DMS153 (cell line): ENCODE measurements at regions not wholly inside any gene's neighbourhood (a gene's known extent, or its start where the extent isn't known, plus 50 kb on each side); places are given as distances from the start of the nearest gene placed in this dataset.
"Not testable (repeated sequence)": the region's sequence is repeated elsewhere in the genome, so short reads cannot be mapped to it uniquely, and the experiment has no call there.

Source experiments
- DNase-seq: peaks from one replicate; lab custom pipeline; 2025; lab: John Stamatoyannopoulos, UW

- DNase-seq = no peak
These were observed 115.2 kb upstream of the OTUD4 start for GRCh38 chr4:145295547-145295946.

- no peak for DNase-seq
These were observed 114.7 kb upstream of the OTUD4 start for GRCh38 chr4:145295122-145295521.

- no peak for DNase-seq
These were observed 113.3 kb upstream of the OTUD4 start for GRCh38 chr4:145293658-145294057.

- DNase-seq = no peak
These were observed 110.6 kb upstream of the OTUD4 start for GRCh38 chr4:145290955-145291354.

DNA sequence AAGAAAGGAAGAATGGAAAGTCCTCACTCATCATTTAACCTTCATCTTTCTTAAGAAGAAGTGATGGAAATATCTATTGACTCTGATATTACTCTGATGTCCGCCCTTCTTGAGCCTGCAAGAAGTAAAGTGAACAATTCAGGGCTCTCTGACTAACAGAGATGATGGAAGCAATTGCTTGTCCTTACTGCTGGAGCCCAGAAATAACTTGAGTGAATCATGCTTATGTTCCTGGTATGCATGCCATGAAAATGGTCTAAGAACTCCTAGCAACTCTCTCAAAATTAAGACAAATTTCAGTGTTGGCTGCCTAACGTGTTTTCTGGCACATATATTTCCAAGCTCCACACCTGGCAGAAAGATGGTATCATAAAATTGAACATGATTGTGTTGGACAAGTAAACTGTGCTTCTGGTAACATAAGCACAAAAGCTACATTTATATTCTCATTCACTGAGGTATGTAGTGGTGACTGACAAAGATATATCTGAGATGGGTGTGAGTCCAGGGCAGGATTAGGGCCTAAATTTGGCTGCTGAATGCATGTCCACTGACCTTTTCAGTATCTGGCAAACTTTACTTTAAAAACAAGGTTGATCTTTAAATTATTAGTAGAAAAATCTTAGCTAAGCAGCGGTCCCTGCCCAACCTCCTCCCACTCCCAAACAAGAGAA is 109.2 kb upstream of the OTUD4 start:
- no peak for DNase-seq

DNA sequence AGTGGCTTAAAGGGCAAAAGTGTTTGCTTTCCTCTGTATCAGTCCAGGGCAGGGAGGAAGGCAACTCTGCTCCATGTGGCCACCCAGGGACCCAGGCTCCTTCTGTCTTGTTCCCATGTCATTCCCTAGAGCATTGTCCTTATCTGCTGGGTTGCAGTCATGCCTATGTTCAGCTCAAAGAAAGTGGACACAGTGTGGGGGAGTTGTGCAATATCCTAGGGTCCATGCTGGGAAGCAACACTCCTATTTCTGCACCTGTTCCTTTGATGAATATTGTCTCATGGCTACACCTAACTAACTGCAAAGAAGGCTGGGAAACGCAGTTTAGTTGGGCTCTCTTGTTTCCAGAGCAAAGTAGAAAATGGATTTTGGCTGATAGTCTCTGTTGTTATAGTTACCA is 107.0 kb upstream of the OTUD4 start:
- no peak for DNase-seq

DNA sequence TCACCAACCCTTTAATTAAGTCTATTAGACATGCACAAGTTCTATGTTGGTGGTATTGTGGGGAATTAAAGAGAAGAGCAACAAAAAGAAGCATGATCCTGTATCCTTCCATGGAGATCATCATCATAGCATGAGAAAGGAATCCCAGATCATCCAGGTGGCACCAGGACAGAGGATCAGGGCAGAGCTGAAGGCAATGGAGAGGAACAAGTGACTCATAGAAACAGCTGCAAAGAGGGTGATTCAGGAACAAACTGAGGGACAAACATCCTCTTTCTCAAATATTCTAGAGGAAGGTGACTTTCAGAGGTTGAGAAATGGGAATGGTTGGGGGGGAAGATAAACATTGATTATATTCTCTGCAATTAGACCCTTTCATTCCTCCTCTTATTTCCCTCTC is 105.5 kb upstream of the OTUD4 start:
- no peak for DNase-seq

DNA sequence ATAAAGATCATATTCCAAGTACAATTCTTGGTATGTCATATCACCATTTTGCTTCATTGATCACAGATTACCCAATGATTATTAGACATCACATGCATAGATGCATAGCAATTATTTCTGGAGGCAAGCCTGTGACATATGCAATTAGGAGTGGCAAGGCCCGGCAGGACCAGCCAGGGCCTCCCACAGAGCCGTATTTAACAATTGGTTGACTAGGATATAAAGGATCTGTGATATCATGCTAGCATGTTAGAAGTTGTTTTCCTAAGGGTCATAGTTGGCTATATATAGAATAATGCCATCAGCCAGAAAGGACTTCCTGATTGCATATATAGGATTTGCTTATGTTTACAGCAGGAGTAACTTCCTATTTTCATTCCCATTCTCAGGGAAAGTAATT is 103.5 kb upstream of the OTUD4 start:
- no peak for DNase-seq

DNA sequence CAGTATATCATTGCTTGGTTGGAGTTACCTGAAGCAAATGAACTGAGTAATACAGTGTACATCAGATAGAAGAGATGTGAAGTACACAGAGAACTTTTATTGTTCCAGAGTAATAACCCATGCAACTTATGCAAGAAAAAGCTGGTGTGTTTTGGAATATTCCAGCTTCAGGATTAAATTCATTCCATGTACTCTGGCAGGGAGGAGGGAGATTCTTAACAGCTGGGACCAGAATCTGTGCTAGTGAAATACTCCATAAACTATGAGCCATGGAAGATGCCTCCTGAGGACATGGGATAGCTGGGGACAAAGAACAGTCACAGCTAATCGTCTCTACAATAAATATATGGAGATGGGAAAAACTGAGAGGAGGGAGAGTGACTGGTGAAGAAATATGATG is 101.6 kb upstream of the OTUD4 start:
- no peak for DNase-seq

DNA sequence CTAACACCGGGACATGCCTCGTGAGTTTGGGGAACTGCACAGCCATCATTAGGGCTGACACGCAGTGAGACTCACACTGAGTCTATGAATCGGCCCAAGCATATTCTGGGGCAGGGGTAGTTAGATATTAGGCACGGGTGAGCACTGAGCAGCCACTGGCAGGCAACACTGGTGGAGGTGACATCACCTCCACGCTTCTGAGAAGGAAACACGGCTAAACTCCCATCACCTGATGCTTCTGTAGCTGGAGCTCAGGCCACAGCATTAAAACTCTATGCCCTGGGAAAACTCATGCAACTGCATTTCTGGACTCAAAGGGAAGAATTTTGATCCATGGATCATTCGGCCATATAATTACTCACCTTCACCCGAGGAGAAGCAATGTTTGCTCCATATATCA is 100.8 kb upstream of the OTUD4 start:
- no peak for DNase-seq

DNA sequence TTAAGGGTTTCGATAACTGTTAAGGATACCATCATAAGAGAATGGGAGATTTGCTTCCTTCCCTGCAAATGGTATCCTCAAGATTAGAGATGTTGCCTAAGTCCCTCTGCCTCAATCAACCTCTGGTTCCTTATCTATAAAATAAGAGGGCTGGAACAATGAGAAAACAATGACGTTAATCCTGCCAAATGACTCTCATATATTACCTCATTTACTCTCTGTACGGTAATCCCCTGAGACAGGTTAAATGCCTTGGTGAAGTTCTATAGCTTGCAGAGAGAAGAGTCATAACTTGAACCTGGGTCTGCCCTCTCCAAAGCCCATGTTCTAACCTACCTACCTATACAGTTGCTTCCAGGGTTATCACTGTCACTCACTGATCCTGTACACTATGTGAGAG is 100.2 kb upstream of the OTUD4 start:
- no peak for DNase-seq

DNA sequence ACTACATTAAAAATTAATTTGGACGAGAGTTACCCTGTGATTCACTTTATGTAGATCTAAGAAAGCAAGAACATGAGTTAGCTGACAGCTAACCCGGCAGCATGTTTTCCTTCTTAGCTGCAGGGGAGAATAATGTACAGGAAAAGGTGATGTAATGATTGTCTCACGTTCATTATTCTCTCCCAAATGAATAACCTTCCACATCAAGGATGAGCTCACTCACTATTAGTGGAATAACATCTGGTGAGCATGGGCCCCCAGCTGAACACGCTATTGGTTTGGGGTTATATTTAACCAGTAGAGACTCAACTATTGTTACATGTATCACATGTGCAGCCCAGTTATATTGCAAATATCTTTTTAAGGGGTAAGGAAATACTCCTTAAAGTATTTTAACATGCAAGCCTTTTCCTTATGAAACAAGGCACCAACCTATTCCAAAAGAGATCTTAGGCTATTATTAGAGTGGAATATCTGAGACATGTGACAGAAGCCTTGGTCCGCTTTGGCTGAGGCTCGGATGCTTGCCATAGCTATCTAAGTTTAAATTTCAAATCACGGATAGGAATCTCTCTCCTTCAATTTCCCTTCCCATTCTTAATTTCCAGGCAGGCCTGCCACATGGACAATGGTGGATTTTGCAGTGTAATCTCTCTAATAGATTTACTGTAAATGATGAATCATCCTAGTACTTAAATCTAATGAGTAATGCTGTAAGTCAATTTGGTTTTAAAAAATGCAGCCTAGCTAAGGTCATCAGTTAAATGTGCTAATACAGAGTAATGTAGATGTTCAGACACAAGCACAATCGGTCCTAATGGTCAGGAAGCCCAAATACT is 99.0 kb upstream of the OTUD4 start:
- no peak for DNase-seq

DNA sequence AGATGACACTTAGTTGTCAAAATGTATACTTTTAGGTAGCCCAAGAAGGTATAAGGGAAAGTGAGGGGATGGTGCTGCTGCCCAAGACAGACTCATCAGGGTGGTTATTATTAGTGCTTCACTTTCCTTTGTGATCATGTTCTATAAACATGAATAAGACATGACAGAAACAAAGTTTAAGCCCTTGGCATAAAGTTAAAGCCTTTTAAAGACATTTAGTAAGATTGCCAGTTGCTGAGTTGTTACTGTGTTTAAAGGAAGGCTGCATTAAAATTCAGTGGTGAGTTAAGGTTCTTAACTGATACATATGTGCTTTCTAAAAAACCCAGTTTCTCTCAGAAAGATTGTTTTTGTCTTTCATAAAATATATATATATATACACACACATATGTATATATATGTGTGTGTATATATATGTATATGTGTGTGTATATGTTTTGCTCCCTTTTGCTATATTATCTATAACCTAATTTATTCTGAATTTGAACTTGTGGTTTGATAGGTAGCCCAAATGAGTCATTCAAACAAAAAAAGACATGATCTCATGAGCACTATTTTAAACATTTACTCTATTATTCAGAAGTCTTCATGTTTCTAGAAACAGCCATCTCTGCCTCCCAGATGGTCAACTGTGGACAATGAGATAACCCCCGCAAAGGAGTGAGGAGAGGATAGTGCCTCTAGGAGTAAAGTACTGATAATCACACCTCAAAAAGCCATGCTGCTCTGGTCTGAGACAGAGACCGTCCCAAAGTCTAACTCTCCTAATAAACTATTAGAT is 98.1 kb upstream of the OTUD4 start:
- no peak for DNase-seq

- DNase-seq = no peak
These were observed 96.6 kb upstream of the OTUD4 start for GRCh38 chr4:145277011-145277410.

GRCh38 chr4:145276050-145276449 is 95.7 kb upstream of the OTUD4 start:
- DNase-seq = no peak

GRCh38 chr4:145271194-145271593 is 90.8 kb upstream of the OTUD4 start:
- DNase-seq = no peak

DNA sequence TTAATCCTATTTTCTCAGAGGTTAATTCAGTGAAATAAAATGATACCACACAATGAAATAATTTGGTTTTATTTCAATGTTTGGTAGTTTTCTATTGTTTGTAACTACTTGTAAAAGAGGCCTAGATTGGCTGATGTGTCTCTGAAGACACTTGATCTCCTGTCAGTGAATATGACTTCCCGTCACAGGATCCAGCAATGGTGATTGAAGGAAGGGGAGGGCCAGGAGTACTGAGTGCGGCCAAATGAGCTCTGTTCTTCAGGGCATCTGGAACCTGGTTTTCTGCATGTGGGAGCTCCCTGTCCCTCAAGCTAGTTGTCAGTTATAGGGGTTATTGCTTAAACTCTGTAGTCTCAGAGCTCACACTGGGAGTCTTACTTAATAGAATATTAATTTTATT is 86.5 kb upstream of the OTUD4 start:
- DNase-seq = no peak

GRCh38 chr4:145260091-145260490 is 79.7 kb upstream of the OTUD4 start:
- DNase-seq = no peak

DNA sequence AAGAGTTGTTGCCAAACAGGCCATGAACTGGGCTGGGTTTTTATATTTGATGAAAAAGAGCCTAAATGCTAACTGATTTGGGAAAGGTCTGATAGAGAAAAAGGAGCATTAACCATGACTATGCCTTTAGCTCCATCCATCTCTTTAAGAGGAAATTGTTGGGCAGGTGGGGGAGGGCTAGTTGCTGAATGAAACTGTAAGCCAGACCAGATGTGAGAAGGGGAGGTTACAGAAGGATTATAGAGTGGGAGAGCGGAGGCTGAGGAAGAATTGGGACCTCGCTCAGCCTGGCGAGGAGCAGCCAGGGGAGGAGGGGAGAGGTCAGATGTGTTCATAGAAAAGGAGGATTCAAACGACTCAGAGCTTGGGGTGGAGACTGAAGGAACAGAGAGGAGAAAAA is 74.9 kb upstream of the OTUD4 start:
- not testable (repeated sequence) for DNase-seq

GRCh38 chr4:145252190-145252589 is 71.8 kb upstream of the OTUD4 start:
- DNase-seq = no peak

- no peak for DNase-seq
These were observed 71.0 kb upstream of the OTUD4 start for GRCh38 chr4:145251391-145251790.

DNA sequence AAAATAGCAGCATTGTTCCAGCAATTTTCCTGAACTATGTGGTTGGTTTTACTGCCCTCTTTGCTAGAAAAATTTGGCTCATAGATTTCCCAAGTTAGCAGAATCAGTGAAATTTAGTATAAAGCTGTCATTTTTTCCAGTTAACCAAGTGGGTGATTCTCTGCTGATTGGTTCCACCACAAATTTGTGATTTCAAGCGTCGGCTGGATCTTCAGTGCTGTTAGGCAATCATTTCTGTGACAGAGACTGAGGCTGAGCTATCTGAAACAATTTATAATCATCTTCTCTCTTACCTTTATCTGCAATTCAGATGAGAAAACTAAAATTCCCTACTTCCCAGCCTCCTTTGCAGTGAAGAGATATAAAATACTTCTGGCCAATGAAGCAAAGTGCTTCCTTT is 68.6 kb upstream of the OTUD4 start:
- no peak for DNase-seq

GRCh38 chr4:145248502-145248901 is 68.1 kb upstream of the OTUD4 start:
- no peak for DNase-seq
